H9 (cell line): ENCODE measurements at regions not wholly inside any gene's neighbourhood (a gene's known extent, or its start where the extent isn't known, plus 50 kb on each side); places are given as distances from the start of the nearest gene placed in this dataset.

Experiments used
- DNase-seq: peaks from one replicate; pipeline ENCODE4 v3.0.0-alpha.2; 2017
- H2AFZ ChIP-seq: one replicate; pipeline ENCODE4 v1.6.1; 2013; ENCODE audit warnings: mild to moderate bottlenecking, low read length, control low read depth, moderate library complexity
- H2AK5ac ChIP-seq: 2 replicates; pipeline ENCODE4 v1.6.1; 2013; ENCODE audit warnings: low read length, control low read depth, mixed read lengths; ENCODE audit not compliant: insufficient read length
- H2BK120ac ChIP-seq: one replicate; pipeline ENCODE4 v1.6.1; 2013; ENCODE audit warnings: low read depth, mild to moderate bottlenecking, low read length, control low read depth, inconsistent platforms; ENCODE audit not compliant: poor library complexity, severe bottlenecking
- H2BK12ac ChIP-seq: 2 replicates; pipeline ENCODE4 v1.6.1; 2013; ENCODE audit warnings: low read length, control low read depth, mixed read lengths, low read depth; ENCODE audit not compliant: insufficient read length
- H2BK15ac ChIP-seq: 2 replicates; pipeline ENCODE4 v1.6.1; 2013; ENCODE audit warnings: low read depth, low read length, control low read depth
- H2BK20ac ChIP-seq: one replicate; pipeline ENCODE4 v1.6.1; 2013; ENCODE audit warnings: low read depth, mild to moderate bottlenecking, low read length, control low read depth, inconsistent platforms; ENCODE audit not compliant: poor library complexity, severe bottlenecking
- H2BK5ac ChIP-seq: 2 replicates; pipeline ENCODE4 v1.6.1; 2013; ENCODE audit warnings: low read length, control low read depth, mixed read lengths; ENCODE audit not compliant: insufficient read length
- H3K14ac ChIP-seq: 2 replicates; pipeline ENCODE4 v1.6.1; 2013; ENCODE audit warnings: low read length, control low read depth; ENCODE audit not compliant: insufficient read depth
- H3K18ac ChIP-seq: 2 replicates; pipeline ENCODE4 v1.6.1; 2013; ENCODE audit warnings: low read depth, mild to moderate bottlenecking, mixed read lengths, low read length, control low read depth; ENCODE audit not compliant: insufficient read length
- H3K23ac ChIP-seq: 2 replicates; pipeline ENCODE4 v1.6.1; 2013; ENCODE audit warnings: low read length, control low read depth, mixed read lengths, low read depth; ENCODE audit not compliant: insufficient read length
- H3K23me2 ChIP-seq: 2 replicates; pipeline ENCODE4 v1.6.1; 2013; ENCODE audit warnings: low read depth, mild to moderate bottlenecking, mixed read lengths, low read length, control low read depth; ENCODE audit not compliant: insufficient read length, poor library complexity, severe bottlenecking
- H3K27ac ChIP-seq: 2 replicates; pipeline ENCODE4 v1.5.1; 2013; ENCODE audit warnings: low read length, control low read depth, mixed read lengths, low read depth; ENCODE audit not compliant: insufficient read length
- H3K27me3 ChIP-seq: 2 replicates; pipeline ENCODE4 v1.6.1; 2013; ENCODE audit warnings: low read length, control low read depth, inconsistent platforms; ENCODE audit not compliant: insufficient read depth
- H3K4ac ChIP-seq: 2 replicates; pipeline ENCODE4 v1.6.1; 2013; ENCODE audit warnings: low read depth, mild to moderate bottlenecking, control low read depth, inconsistent platforms, low read length, moderate library complexity
- H3K4me1 ChIP-seq: 2 replicates; pipeline ENCODE4 v1.6.1; 2013; ENCODE audit warnings: low read length, control low read depth, inconsistent platforms; ENCODE audit not compliant: insufficient read depth
- H3K4me2 ChIP-seq: 2 replicates; pipeline ENCODE4 v1.6.1; 2013; ENCODE audit warnings: low read length, control low read depth, mixed read lengths; ENCODE audit not compliant: insufficient read length, insufficient read depth
- H3K56ac ChIP-seq: 2 replicates; pipeline ENCODE4 v1.6.1; 2013; ENCODE audit warnings: low read depth, mild to moderate bottlenecking, mixed read lengths, low read length, control low read depth; ENCODE audit not compliant: insufficient read length
- H3K79me1 ChIP-seq: 2 replicates; pipeline ENCODE4 v1.6.1; 2013; ENCODE audit warnings: low read depth, mild to moderate bottlenecking, moderate library complexity, low read length, control low read depth, inconsistent platforms; ENCODE audit not compliant: insufficient read depth, poor library complexity, severe bottlenecking
- H3K79me2 ChIP-seq: 2 replicates; pipeline ENCODE4 v1.6.1; 2013; ENCODE audit warnings: low read length, control low read depth, inconsistent platforms; ENCODE audit not compliant: insufficient read depth
- H3K9ac ChIP-seq: 2 replicates; pipeline ENCODE4 v1.6.1; 2013; ENCODE audit warnings: low read length, control low read depth, mixed read lengths; ENCODE audit not compliant: insufficient read length; ENCODE audit errors: extremely low read depth
- H3K9me3 ChIP-seq: one replicate; pipeline ENCODE4 v1.6.1; 2013; ENCODE audit warnings: low read depth, low read length, inconsistent platforms; ENCODE audit not compliant: control insufficient read depth
- H3T11ph ChIP-seq: one replicate; pipeline ENCODE4 v1.6.1; 2013; ENCODE audit warnings: mild to moderate bottlenecking, low read length, control low read depth, inconsistent platforms
- H4K20me1 ChIP-seq: one replicate; pipeline ENCODE4 v1.6.1; 2013; ENCODE audit not compliant: control insufficient read depth, insufficient read length, insufficient read depth
- H4K5ac ChIP-seq: 2 replicates; pipeline ENCODE4 v1.6.1; 2013; ENCODE audit warnings: low read depth, mild to moderate bottlenecking, mixed read lengths, low read length, control low read depth; ENCODE audit not compliant: insufficient read length
- H4K8ac ChIP-seq: replicated peaks from 2 replicates; pipeline ENCODE4 v1.6.1; 2013; ENCODE audit warnings: low read length, control low read depth, mixed read lengths, low read depth; ENCODE audit not compliant: insufficient read length
- H4K91ac ChIP-seq: 2 replicates; pipeline ENCODE4 v1.6.1; 2013; ENCODE audit warnings: low read depth, mild to moderate bottlenecking, moderate library complexity, mixed read lengths, low read length, control low read depth; ENCODE audit not compliant: insufficient read length
- H3K27ac Mint-ChIP-seq, 3 experiments: 2 replicates in 2 of 3; 3 replicates in 1 of 3; pipeline ENCODE4 v1.8.0; 2020 to 2021; ENCODE audit warnings: mixed read lengths in 3 of 3, mild to moderate bottlenecking in 1 of 3, moderate library complexity in 1 of 3
- H3K27me3 Mint-ChIP-seq: 2 replicates; pipeline ENCODE4 v1.8.0; 2021; ENCODE audit warnings: low read depth, mild to moderate bottlenecking, moderate library complexity, mixed read lengths
- H3K36me3 Mint-ChIP-seq, 3 experiments: 2 replicates in 2 of 3; 3 replicates in 1 of 3; pipeline ENCODE4 v1.8.0; 2020 to 2021; ENCODE audit warnings: low read depth in 3 of 3, mixed read lengths in 3 of 3; ENCODE audit not compliant: insufficient read depth in 1 of 3
- H3K4me1 Mint-ChIP-seq, 2 experiments: 2 replicates each; pipeline ENCODE4 v1.8.0; 2020; ENCODE audit warnings: mixed read lengths in 2 of 2
- H3K4me3 Mint-ChIP-seq, 2 experiments: 2 replicates in 1 of 2; 3 replicates in 1 of 2; pipeline ENCODE4 v1.8.0; 2020 to 2021; ENCODE audit warnings: mild to moderate bottlenecking in 2 of 2, mixed read lengths in 2 of 2, moderate library complexity in 1 of 2
- H3K9me3 Mint-ChIP-seq, 2 experiments: 2 replicates in 1 of 2; 3 replicates in 1 of 2; pipeline ENCODE4 v1.8.0; 2020; ENCODE audit warnings: mild to moderate bottlenecking in 2 of 2, mixed read lengths in 2 of 2, moderate library complexity in 1 of 2
- WGBS: extraction: QIAGEN DNeasy Blood & Tissue Kit; methylation state at CpG from one replicate; pipeline ENCODE4 v1.1.7; 2013; ENCODE audit warnings: missing lambda C conversion rate, low lambda C conversion rate, mixed read lengths; ENCODE audit not compliant: insufficient read length; ENCODE audit errors: extremely low coverage; 5-methylcytosine and 5-hydroxymethylcytosine counted together
- TF ChIP-seq, protein P1 (sequence below): fragments of 200-600 bp; sonication (generic); conservative IDR thresholded peaks from 3 replicates; pipeline ENCODE4 v1.8.0; 2021; ENCODE audit warnings: antibody characterized with exemption, mild to moderate bottlenecking

GRCh38 chr7:131745390-131746248 is 189.2 kb upstream of the PODXL start:
- TF ChIP-seq, protein P1, sequence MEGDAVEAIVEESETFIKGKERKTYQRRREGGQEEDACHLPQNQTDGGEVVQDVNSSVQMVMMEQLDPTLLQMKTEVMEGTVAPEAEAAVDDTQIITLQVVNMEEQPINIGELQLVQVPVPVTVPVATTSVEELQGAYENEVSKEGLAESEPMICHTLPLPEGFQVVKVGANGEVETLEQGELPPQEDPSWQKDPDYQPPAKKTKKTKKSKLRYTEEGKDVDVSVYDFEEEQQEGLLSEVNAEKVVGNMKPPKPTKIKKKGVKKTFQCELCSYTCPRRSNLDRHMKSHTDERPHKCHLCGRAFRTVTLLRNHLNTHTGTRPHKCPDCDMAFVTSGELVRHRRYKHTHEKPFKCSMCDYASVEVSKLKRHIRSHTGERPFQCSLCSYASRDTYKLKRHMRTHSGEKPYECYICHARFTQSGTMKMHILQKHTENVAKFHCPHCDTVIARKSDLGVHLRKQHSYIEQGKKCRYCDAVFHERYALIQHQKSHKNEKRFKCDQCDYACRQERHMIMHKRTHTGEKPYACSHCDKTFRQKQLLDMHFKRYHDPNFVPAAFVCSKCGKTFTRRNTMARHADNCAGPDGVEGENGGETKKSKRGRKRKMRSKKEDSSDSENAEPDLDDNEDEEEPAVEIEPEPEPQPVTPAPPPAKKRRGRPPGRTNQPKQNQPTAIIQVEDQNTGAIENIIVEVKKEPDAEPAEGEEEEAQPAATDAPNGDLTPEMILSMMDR = no peak
- Mint-ChIP-seq H3K4me3 (no peak overlapping the region), H3K36me3 (no peaks in the 10 kb centered on the region; a peak in 1 of 7 replicates), H3K27me3 (no peaks in the 10 kb centered on the region), H3K9me3 (peaks cover 0 to 2% of the 10 kb centered on the region in 2 experiments; a peak in 1 of 5 replicates), H3K27ac (peak overlapping the region in 1 of 3 experiments; percentile 3; a peak in 1 of 7 replicates), H3K4me1 (peaks cover 25 to 37% of the 10 kb centered on the region in 2 experiments)
- Histone ChIP-seq H3K23me2 (no peaks in the 10 kb centered on the region), H3K27me3 (no peaks in the 10 kb centered on the region), H3K79me1 (no peaks in the 10 kb centered on the region), H3K14ac (no peak overlapping the region), H3K56ac (no peak overlapping the region), H2BK120ac (no peak overlapping the region), H2AFZ (no peak overlapping the region), H4K8ac (no peak overlapping the region), H3K9me3 (no peaks in the 10 kb centered on the region), H4K5ac (no peak overlapping the region), H3K4me2 (no peak overlapping the region), H3K18ac (no peak overlapping the region), H3K27ac (no peak overlapping the region), H2BK20ac (no peak overlapping the region), H4K91ac (no peak overlapping the region), H3T11ph (no peak overlapping the region), H3K79me2 (no peaks in the 10 kb centered on the region), H3K4ac (no peak overlapping the region), H2BK5ac (no peak overlapping the region), H3K23ac (no peak overlapping the region), H2BK15ac (no peak overlapping the region), H3K4me1 (peaks cover 13% of the 10 kb centered on the region), H4K20me1 (no peaks in the 10 kb centered on the region), H2BK12ac (no peak overlapping the region), H3K9ac (no peak overlapping the region), H2AK5ac (no peak overlapping the region)
- DNase-seq = peak; percentile 85
- WGBS = no CpG with 5 or more reads among the region's 15 CpGs
